Fibroblast of villous mesenchyme (primary cell): ENCODE measurements at regions not wholly inside any gene's neighbourhood (a gene's known extent, or its start where the extent isn't known, plus 50 kb on each side); places are given as distances from the start of the nearest gene placed in this dataset.

Experiments used
- DNase-seq: peaks from one replicate; pipeline ENCODE4 v3.0.0-alpha.2; 2010; ENCODE audit warnings: low read depth
- H3K4me3 ChIP-seq: 2 replicates; pipeline ENCODE4 v1.5.1; 2011; ENCODE audit warnings: low read depth, mild to moderate bottlenecking, low read length
- CTCF ChIP-seq: IDR thresholded peaks from 2 replicates; pipeline ENCODE4 v1.5.1; 2012; ENCODE audit warnings: low read depth, mild to moderate bottlenecking, low read length; ENCODE audit not compliant: insufficient read depth

- no peak overlapping the region for H3K4me3 ChIP-seq
- TF ChIP-seq CTCF: no peak
- no peak for DNase-seq
These were observed 621.8 kb upstream of the FZD8 start for GRCh38 chr10:36263871-36264270.

GRCh38 chr10:36256948-36257356 lies 614.9 kb upstream of the FZD8 start:
- TF ChIP-seq CTCF: no peak
- no peak overlapping the region for H3K4me3 ChIP-seq
- peak; percentile 89 for DNase-seq

- peak; percentile 46 for DNase-seq
- no peak overlapping the region for H3K4me3 ChIP-seq
These were observed 614.1 kb upstream of the FZD8 start for GRCh38 chr10:36256166-36256565.

GRCh38 chr10:36254199-36254598 lies 612.1 kb upstream of the FZD8 start:
- DNase-seq: peak; percentile 84
- no peak overlapping the region for H3K4me3 ChIP-seq
- TF ChIP-seq CTCF: no peak

More at GRCh38 chr10:36256166-36256565, 614.1 kb upstream of the FZD8 start:
- no peak for TF ChIP-seq CTCF

- H3K4me3 ChIP-seq: no peak overlapping the region
- TF ChIP-seq CTCF: no peak
- DNase-seq: peak; percentile 29
These were observed 611.6 kb upstream of the FZD8 start for GRCh38 chr10:36253731-36254130.

- TF ChIP-seq CTCF: no peak
These were observed 609.0 kb upstream of the FZD8 start for GRCh38 chr10:36251068-36251467.

GRCh38 chr10:36248304-36248981 lies 606.3 kb upstream of the FZD8 start:
- no peak for TF ChIP-seq CTCF
- no peak overlapping the region for H3K4me3 ChIP-seq
- DNase-seq: peak; percentile 67

More at GRCh38 chr10:36251068-36251467, 609.0 kb upstream of the FZD8 start:
- DNase-seq: no peak
- no peak overlapping the region for H3K4me3 ChIP-seq
